GM10266 (cell line): ENCODE measurements at regions not wholly inside any gene's neighbourhood (a gene's known extent, or its start where the extent isn't known, plus 50 kb on each side); places are given as distances from the start of the nearest gene placed in this dataset.

ENCODE experiments used
- DNase-seq: peaks from one replicate; pipeline ENCODE4 v3.0.0; 2012; ENCODE audit errors: extremely low spot score
- TF ChIP-seq, protein P1 (sequence below): IDR thresholded peaks from 2 replicates; pipeline ENCODE4 v1.5.1; 2012; ENCODE audit warnings: mild to moderate bottlenecking, low read depth; ENCODE audit not compliant: control insufficient read depth, insufficient read depth; ENCODE audit errors: missing control alignments

DNA sequence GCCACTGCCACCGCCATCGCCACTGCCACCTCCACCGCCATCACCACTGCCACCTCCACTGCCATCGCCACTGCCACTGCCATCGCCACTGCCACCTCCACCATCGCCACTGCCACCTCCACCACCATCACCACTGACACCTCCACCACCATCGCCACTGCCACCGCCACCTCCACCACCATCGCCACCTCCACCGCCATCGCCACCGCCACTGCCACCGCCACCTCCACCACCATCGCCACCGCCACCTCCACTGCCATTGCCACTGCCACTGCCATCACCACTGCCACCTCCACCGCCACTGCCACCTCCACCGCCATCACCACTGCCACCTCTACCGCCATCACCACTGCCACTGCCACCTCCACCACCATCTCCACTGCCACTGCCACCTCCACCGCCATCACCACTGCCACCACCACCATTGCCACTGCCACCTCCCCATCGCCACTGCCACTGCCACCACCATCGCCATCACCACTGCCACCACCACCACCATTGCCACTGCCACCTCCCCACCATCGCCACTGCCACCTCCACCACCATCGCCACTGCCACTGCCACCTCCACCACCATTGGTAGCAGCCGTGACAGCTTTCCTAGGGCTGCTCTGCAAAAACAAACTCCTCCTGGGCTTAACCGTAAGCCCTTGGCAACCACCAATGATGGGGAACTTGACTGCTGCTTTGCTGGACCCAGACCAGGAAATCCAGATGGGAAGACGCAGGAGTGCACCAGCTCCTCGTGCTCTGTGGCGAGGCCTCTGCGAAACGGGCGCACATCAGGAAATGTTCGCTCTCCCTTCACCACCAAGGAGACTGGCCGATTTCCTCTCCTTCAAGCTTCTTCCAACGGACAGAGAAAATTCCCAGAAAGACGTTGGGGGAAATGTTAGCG lies 147.2 kb downstream of the RBFOX3 start:
- DNase-seq, result no peak
- TF ChIP-seq, protein P1, sequence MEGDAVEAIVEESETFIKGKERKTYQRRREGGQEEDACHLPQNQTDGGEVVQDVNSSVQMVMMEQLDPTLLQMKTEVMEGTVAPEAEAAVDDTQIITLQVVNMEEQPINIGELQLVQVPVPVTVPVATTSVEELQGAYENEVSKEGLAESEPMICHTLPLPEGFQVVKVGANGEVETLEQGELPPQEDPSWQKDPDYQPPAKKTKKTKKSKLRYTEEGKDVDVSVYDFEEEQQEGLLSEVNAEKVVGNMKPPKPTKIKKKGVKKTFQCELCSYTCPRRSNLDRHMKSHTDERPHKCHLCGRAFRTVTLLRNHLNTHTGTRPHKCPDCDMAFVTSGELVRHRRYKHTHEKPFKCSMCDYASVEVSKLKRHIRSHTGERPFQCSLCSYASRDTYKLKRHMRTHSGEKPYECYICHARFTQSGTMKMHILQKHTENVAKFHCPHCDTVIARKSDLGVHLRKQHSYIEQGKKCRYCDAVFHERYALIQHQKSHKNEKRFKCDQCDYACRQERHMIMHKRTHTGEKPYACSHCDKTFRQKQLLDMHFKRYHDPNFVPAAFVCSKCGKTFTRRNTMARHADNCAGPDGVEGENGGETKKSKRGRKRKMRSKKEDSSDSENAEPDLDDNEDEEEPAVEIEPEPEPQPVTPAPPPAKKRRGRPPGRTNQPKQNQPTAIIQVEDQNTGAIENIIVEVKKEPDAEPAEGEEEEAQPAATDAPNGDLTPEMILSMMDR, result no peak

DNA sequence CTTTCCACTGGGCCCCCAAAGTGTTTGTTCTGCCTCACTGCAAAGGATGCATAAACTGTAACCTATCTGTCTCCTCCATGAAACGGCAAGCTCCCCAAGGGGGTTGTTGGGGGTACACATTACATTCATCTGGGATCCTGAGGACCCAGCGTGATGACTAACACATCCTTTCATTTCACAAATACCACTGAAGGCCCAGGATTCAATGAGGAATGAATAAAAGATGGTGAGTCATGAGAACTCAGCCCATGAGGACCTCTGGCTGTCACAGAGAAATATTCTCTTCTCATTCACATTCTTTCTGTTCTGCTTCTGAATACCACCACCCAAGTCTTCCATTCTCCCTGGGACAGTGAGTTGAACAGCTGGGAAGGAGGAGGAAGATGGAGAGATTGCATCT lies 149.8 kb downstream of the RBFOX3 start:
- TF ChIP-seq, protein P1, result no peak
- no peak for DNase-seq

DNA sequence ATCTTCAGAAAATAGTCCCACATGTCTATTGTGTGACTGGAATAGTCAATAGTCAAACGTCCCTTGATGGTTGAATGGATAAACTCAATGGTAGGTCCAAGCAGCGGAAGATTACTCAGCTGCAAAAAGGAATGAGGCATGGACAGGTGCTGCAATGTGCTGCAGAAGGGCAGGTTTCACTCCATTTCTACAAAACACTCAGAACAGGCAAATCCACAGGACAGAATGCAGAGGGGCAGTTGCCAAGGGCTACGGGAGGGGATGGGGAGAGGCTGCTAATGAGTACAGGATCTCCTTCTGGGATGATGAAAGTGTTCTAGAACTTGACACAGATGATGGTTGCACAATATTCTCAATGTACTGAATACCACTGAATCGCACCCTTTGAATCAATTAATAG lies 151.0 kb downstream of the RBFOX3 start:
- TF ChIP-seq, protein P1, result no peak
- no peak for DNase-seq

- TF ChIP-seq, protein P1, result no peak
- DNase-seq, result no peak
Observed at GRCh38 chr17:79459003-79459655, 151.7 kb downstream of the RBFOX3 start.

DNA sequence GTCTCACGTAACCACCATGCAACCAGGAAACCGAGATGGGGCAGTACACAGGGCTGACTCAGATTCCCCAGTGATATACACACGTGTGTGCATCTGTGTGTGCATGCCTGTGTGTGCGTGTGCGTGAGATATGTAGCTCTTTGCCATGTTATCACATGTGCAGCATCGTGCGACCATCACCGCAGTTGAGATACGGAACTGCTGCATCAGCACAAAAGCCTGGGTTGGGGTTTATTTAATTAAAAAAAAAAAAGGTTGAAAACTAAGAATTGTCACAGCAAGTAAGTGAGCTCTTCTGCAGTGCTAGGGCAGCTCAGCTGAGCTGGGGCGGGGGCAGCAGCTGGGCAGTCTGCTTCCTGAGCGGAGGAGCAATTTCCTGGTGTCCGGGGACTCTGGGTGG lies 152.5 kb downstream of the RBFOX3 start:
- TF ChIP-seq, protein P1, result no peak
- DNase-seq, result no peak

DNA sequence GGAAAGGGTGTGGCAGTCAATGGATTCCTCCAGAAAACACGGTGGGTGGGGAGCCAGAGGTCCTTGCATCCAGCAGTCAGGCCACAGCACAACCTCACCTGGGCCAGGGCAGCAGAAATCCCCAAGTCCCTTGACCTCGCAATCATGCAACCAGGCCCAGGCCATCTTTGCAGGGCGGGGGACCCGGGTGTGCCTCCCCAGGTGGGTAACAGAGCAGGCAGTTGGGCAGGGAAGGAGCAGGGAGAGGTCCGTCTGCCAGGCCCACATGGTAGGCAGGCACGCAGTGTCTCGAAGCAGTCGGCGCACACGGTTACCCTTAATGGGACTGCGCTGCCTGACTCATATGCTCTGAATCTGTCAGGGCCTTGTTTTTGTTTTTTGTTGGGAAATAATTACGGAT lies 153.0 kb downstream of the RBFOX3 start:
- TF ChIP-seq, protein P1, result no peak

DNA sequence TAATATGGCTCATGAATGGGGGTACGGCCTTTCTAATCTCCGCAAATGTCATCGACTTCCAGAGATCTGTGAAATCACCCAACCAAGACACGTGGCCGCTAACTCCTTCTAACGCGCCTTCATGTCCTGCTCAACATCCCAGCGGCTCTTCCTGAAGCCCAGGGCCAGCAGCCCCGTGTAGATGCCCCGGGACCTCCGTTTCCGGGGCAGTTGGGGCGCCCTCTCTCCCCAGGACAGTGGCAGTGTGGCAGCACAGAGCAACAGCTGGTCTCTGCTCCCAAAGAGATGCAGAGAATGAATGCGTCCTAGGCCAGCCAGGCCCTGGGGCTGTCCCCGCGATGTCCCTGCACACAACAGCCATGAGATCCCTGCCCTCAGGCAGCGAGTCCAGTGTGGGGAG lies 153.5 kb downstream of the RBFOX3 start:
- no peak for DNase-seq
- TF ChIP-seq, protein P1, result no peak

More for the DNA sequence above, 153.0 kb downstream of the RBFOX3 start:
- no peak for DNase-seq
